ENCODE measurements at regions not wholly inside any gene's neighbourhood (a gene's known extent, or its start where the extent isn't known, plus 50 kb on each side); places are given as distances from the start of the nearest gene placed in this dataset.
"Not testable (repeated sequence)": the region's sequence is repeated elsewhere in the genome, so short reads cannot be mapped to it uniquely, and the experiment has no call there.

- H3K9me3 ChIP-seq = no peaks in the 10 kb centered on the region
- peaks cover 8% of the 10 kb centered on the region for H3K27me3 ChIP-seq
- no peak overlapping the region for H3K4me3 ChIP-seq
- H3K36me3 ChIP-seq = no peaks in the 10 kb centered on the region
- DNase-seq = no peak
Measured at GRCh38 chr7:55286666-55287065, 78.5 kb upstream of the LANCL2 start.

DNA sequence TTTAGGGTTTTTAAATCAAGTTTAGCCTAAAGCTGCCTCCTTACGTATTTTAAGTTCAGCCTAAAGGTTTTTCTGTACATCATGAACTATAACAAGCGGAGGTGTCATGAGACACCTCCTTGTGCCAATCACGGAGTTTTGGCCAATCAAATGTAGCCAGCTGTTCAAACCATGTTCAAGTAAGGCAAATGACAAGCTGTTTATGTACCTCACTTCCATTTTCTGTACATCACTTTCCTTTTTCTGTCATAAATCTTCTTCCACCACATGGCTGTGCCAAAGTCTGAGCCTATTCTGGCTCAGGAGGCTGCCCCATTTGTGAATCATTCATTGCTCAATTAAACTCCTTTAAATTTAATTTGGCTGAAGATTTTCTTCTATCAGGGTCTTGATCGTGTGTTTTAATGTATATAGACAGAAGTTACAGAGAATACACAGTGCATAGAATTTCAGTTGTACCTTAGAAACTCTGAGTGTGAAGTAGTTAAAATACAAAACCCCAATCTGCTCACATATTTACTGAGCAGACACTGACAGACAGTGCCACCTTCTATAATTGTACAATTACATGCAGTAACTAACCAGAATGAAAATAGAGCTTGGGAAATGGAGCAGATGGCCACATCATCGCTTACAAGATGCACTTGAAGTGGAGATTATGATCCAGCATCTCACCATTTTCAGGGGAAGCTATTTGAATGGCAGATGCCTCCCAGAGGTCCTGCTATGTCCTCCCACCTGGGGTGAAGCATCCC lies 76.9 kb upstream of the LANCL2 start:
- Histone ChIP-seq H3K36me3 (no peaks in the 10 kb centered on the region), H3K27me3 (peaks cover 8% of the 10 kb centered on the region), H3K9me3 (no peaks in the 10 kb centered on the region), H3K4me3 (no peak overlapping the region)
- no peak for DNase-seq

GRCh38 chr7:55296070-55296469 lies 69.1 kb upstream of the LANCL2 start:
- H3K4me3 ChIP-seq = no peak overlapping the region
- no peak for DNase-seq
- H3K27me3 ChIP-seq = peaks cover 6% of the 10 kb centered on the region; the same call in 1 of the 2 replicates
- no peaks in the 10 kb centered on the region for H3K36me3 ChIP-seq
- H3K9me3 ChIP-seq = no peaks in the 10 kb centered on the region

GRCh38 chr7:55299273-55299967 lies 65.7 kb upstream of the LANCL2 start:
- Histone ChIP-seq H3K9me3 (no peaks in the 10 kb centered on the region), H3K4me3 (no peak overlapping the region), H3K36me3 (no peaks in the 10 kb centered on the region), H3K27me3 (0 out of 2 replicates have a peak, but pooled peaks cover under 1% of the 10 kb centered on the region)
- no peak for DNase-seq

GRCh38 chr7:55303220-55303619 lies 61.9 kb upstream of the LANCL2 start:
- Histone ChIP-seq H3K9me3 (no peaks in the 10 kb centered on the region), H3K4me3 (no peak overlapping the region), H3K36me3 (no peaks in the 10 kb centered on the region), H3K27me3 (no peaks in the 10 kb centered on the region)
- DNase-seq = no peak

DNA sequence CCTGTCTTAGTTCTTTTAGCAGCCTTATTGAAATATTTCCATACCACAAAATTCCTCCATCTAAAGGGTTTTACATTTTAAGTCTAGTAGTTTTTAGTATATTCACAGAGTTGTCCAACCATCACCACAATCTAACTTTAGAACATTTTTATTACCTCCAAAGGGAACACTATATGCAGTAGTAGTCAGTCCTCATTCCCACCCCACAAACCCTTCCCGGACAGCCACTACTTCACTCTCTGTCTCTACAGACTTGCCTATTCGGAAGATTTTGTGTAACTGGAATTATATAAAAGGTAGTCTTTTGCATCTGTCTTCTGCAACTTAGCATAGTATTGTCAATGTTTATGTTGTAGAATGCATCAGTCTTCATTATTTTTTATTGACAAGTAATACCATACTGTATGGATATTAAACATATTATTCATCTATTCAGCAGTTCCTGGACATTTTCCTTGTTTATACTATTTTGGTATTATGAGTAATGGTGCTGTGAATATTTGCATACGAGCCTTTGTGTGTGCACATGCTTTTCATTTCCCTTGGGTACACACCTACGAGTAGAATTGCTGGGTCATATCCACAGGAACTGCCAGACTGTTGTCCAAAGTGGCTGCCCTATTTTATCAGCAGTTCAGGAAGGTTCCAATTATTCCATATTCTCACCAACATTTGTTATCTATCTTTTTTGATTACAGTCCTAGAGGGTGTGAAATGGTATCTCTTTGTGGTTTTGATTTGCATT lies 60.9 kb upstream of the LANCL2 start:
- Histone ChIP-seq H3K4me3 (no peak overlapping the region), H3K27me3 (no peaks in the 10 kb centered on the region), H3K9me3 (no peaks in the 10 kb centered on the region), H3K36me3 (no peaks in the 10 kb centered on the region)
- no peak for DNase-seq

- no peak for DNase-seq
- H3K9me3 ChIP-seq = no peaks in the 10 kb centered on the region
- no peaks in the 10 kb centered on the region for H3K27me3 ChIP-seq
- H3K4me3 ChIP-seq = no peak overlapping the region
- no peaks in the 10 kb centered on the region for H3K36me3 ChIP-seq
Measured at GRCh38 chr7:55305135-55305534, 60.0 kb upstream of the LANCL2 start.

GRCh38 chr7:55306331-55306730 lies 58.8 kb upstream of the LANCL2 start:
- no peaks in the 10 kb centered on the region for H3K27me3 ChIP-seq
- H3K9me3 ChIP-seq = no peaks in the 10 kb centered on the region
- peak; percentile 17 for DNase-seq
- H3K36me3 ChIP-seq = no peaks in the 10 kb centered on the region
- no peak overlapping the region for H3K4me3 ChIP-seq

DNA sequence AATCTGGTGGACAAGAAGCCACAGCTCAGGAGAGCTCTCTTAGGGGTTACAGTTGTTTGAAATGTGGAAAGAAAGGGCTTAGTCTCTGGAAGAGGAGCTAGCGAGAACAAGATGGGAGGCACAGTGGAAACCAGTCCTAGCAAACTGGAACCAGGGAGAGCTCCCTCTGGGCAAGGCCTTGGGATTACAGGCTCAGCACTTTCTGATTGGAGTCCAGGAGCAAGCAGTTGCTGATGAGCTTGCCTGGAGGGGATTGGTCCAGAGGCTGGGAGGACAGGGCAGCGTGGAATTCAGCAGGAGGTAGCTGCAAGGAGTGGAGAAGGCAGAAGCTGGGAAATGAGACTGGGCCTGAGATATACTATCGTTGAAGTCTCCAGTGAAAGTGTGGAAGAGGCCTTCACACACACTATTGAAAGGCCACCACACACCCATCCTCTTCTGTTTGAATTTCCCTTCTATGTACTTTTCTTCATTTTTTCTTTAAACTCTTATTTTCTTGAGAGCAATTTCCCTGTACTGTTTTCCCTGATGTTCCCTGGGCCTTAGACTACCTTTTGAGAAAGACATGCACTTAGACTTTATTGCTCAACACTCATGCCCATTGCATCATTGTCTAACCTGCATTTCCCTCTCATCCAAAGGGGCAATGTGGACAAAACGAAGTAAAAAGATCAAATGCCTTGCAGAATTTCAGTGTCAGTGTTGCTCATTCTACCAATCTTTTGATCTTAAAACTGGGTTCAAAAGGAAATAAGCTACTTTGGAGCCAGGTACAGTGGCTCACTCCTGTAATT lies 57.8 kb upstream of the LANCL2 start:
- H3K27me3 ChIP-seq = no peaks in the 10 kb centered on the region
- no peak overlapping the region for H3K4me3 ChIP-seq
- peak; percentile 15 for DNase-seq

GRCh38 chr7:55308186-55308929 lies 56.8 kb upstream of the LANCL2 start:
- no peaks in the 10 kb centered on the region for H3K36me3 ChIP-seq
- no peaks in the 10 kb centered on the region for H3K27me3 ChIP-seq
- no peaks in the 10 kb centered on the region for H3K9me3 ChIP-seq
- peak; percentile 39 for DNase-seq
- no peak overlapping the region for H3K4me3 ChIP-seq

More for the DNA sequence above, 57.8 kb upstream of the LANCL2 start:
- H3K36me3 ChIP-seq = no peaks in the 10 kb centered on the region
- no peaks in the 10 kb centered on the region for H3K9me3 ChIP-seq

DNA sequence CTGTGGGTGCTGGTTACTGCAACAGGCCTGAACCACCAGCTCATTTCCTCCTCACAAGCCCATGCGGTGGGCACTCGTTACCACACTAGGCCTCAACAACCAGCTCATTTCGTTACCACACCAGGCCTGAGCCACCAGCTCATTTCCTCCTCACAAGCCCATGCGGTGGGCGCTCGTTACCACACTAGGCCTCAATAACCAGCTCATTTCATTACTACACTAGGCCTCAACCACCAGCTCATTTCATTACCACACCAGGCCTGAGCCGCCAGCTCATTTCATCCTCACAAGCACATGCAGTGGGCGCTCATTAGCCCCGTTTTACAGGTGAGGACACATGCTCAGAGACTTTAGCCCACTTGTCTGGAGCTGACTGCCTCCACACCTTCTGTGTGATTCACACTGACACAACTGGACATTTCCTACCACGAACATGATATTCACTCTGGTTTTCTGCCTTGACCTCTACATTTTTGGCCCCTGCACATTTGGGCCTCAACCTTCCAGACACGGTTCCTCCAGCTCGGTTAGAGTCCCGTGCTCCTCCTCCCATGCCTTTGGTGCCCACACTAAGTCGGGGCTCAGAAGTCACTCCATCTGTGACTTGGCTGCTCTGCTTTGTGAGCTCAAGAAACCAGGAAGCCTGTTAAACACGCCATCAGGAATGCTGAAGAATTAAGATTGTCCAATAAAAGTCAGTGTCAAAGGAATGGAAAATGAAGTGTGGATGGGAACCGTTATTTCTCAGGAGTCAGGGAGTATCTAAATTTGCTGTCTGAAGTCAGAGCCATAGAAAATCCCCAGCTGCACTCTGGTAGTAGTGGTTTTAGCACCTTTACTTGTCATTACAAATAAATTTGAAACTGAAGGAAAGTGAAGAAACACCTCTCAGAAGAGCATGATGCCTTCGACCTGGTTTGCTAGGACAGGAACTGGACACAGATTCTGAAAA lies 55.8 kb upstream of the LANCL2 start:
- no peaks in the 10 kb centered on the region for H3K36me3 ChIP-seq
- H3K4me3 ChIP-seq = no peak overlapping the region
- DNase-seq = no peak
- no peaks in the 10 kb centered on the region for H3K27me3 ChIP-seq
- H3K9me3 ChIP-seq = no peaks in the 10 kb centered on the region

GRCh38 chr7:55310287-55311025 lies 54.7 kb upstream of the LANCL2 start:
- H3K36me3 ChIP-seq = no peaks in the 10 kb centered on the region
- H3K4me3 ChIP-seq = no peak overlapping the region
- H3K27me3 ChIP-seq = no peaks in the 10 kb centered on the region
- DNase-seq = no peak
- H3K9me3 ChIP-seq = no peaks in the 10 kb centered on the region

DNA sequence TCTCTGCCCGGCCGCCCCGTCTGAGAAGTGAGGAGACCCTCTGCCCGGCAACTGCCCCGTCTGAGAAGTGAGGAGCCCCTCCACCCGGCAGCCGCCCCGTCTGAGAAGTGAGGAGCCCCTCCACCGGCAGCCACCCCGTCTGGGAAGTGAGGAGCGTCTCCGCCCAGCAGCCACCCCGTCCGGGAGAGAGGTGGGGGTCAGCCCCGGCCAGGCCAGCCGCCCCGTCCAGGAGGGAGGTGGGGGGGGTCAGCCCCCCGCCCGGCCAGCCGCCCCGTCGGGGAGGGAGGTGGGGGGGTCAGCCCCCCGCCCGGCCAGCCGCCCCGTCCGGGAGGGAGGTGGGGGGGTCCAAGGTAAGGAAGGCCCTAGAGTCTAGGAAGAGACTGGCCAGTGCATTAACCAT lies 53.2 kb upstream of the LANCL2 start:
- not testable (repeated sequence) for H3K4me3 ChIP-seq, H3K9me3 ChIP-seq, H3K27me3 ChIP-seq, H3K36me3 ChIP-seq, DNase-seq

DNA sequence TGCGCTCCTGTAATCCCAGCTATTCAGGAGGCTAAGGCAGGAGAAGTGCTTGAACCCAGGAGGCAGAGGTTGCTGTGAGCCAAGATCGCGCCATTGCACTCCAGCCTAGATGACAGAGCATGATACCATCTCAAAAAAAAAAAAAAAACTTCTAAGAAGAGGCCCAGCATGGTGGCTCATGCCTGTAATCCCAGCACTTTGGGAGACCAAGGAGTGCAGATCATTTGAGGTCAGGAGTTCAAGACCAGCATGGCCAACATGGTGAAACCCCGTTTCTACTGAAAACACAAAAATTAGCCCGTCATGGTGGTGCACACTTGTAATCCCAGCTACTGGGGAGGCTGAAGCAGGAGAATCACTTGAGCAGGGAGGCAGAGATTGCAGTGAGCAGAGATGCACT lies 51.5 kb upstream of the LANCL2 start:
- H3K27me3 ChIP-seq, H3K4me3 ChIP-seq, H3K9me3 ChIP-seq, H3K36me3 ChIP-seq, DNase-seq: not testable (repeated sequence)

DNA sequence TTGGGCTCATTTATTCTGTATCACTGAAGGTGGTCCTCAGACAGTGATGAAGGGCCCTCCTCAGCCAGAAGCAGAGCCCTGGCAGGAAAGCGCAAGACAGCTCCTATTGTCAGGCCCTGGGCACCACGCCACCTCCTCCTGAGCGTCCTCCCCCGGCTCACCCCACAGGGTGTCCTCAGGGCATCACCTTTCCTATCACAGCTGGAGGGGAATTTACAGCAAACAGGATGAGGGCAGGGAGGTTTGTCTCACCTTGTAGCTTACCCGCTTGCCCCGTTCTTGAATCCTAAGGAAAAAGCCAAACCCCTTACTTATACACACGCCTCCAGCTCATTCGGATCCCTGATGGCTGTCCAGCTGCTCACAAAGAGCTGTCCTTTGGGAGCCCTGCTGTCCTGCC lies 50.2 kb upstream of the LANCL2 start:
- no peaks in the 10 kb centered on the region for H3K36me3 ChIP-seq
- no peaks in the 10 kb centered on the region for H3K9me3 ChIP-seq
- no peak overlapping the region for H3K4me3 ChIP-seq
- no peaks in the 10 kb centered on the region for H3K27me3 ChIP-seq
- no peak for DNase-seq

All from MG63 (cell line).